A549 (cell line): ENCODE measurements at regions not wholly inside any gene's neighbourhood (a gene's known extent, or its start where the extent isn't known, plus 50 kb on each side); places are given as distances from the start of the nearest gene placed in this dataset.

Experiments used
- ATAC-seq, 2 experiments: fragments of 200-7000 bp in 1 of 2; fragments of >200 bp in 1 of 2; cut with Nextera tagmentation in 1 of 2; cut with Tn5 transposase in 1 of 2; 3 replicates each; pipeline versions ENCODE4 v1.8.0 to v1.9.1; 2018 to 2020; ENCODE audit warnings: mild to moderate bottlenecking in 1 of 2, moderate library complexity in 1 of 2
- CTCF ChIA-PET: fragments of 300-600 bp; sonication (Branson Sonifier 250); formaldehyde crosslinking; extraction: SDS; loops from one replicate; lab custom pipeline; 2021; ENCODE audit warnings: antibody characterized with exemption, inconsistent platforms; lab: Yijun Ruan, JAX
- POLR2A ChIA-PET: fragments of 350-600 bp; formaldehyde crosslinking; extraction: SDS; loops from one replicate; lab custom pipeline; 2021; ENCODE audit warnings: antibody characterized with exemption, inconsistent platforms; lab: Yijun Ruan, JAX
- DNase-seq, 2 experiments: peaks; one replicate each; pipeline versions ENCODE4 v3.0.0 to v3.0.0-alpha.2; 2011 to 2016; ENCODE audit warnings: low read depth in 1 of 2, low spot score in 1 of 2
- FAIRE-seq: peaks from 2 replicates; lab custom pipeline; 2011; peaks lifted over from hg19 to GRCh38; lab: Jason Lieb, UNC
- H3K27ac ChIP-seq, 2 experiments: fragments of >200 bp; sonication (Bioruptor Twin); formaldehyde crosslinking; 3 replicates each; pipeline ENCODE4 v1.5.1; 2016 to 2017
- H3K4me1 ChIP-seq: fragments of >200 bp; sonication (Bioruptor Twin); formaldehyde crosslinking; 3 replicates; pipeline ENCODE4 v1.6.1; 2016
- H3K4me2 ChIP-seq: fragments of >200 bp; sonication (Bioruptor Twin); formaldehyde crosslinking; 3 replicates; pipeline ENCODE4 v1.6.1; 2016
- H3K4me3 ChIP-seq: fragments of >200 bp; sonication (Bioruptor Twin); formaldehyde crosslinking; 3 replicates; pipeline ENCODE4 v1.5.1; 2016
- H3K9me3 ChIP-seq: fragments of >200 bp; sonication (Bioruptor Twin); formaldehyde crosslinking; 3 replicates; pipeline ENCODE4 v1.6.1; 2016
- CBX2 ChIP-seq: fragments of 200-600 bp; sonication (generic); IDR thresholded peaks from 2 replicates; pipeline ENCODE4 v1.6.1; 2016; ENCODE audit warnings: low read depth, mild to moderate bottlenecking, borderline replicate concordance
- CBX8 ChIP-seq: fragments of 200-600 bp; sonication (generic); IDR thresholded peaks from 2 replicates; pipeline ENCODE4 v1.6.1; 2016
- EP300 ChIP-seq, 2 experiments: fragments of >200 bp; sonication (Bioruptor Twin); formaldehyde crosslinking; IDR thresholded peaks; 2 replicates in 1 of 2; 3 replicates in 1 of 2; pipeline ENCODE4 v1.6.1; 2016 to 2017
- FOSL2 ChIP-seq, 2 experiments: fragments of 450-650 bp in 1 of 2; fragments of >200 bp in 1 of 2; sonication (Bioruptor Twin) in 1 of 2; formaldehyde crosslinking; IDR thresholded peaks; 2 replicates each; pipeline versions ENCODE4 v1.5.0 to v1.6.1; 2016 to 2020; ENCODE audit warnings: mild to moderate bottlenecking in 1 of 2, moderate library complexity in 1 of 2
- FOXS1 ChIP-seq: fragments of 250-450 bp; sonication (Bioruptor Pico); IDR thresholded peaks from 2 replicates; pipeline ENCODE4 v1.5.0; 2020; ENCODE audit warnings: mild to moderate bottlenecking, moderate library complexity
- GATA3 ChIP-seq: IDR thresholded peaks from 2 replicates; pipeline ENCODE4 v1.6.1; 2012; ENCODE audit warnings: borderline replicate concordance
- HDAC2 ChIP-seq: fragments of 200-600 bp; sonication (generic); IDR thresholded peaks from 2 replicates; pipeline ENCODE4 v1.6.1; 2016
- HES2 ChIP-seq: fragments of >200 bp; sonication (Bioruptor Twin); formaldehyde crosslinking; IDR thresholded peaks from 2 replicates; pipeline ENCODE4 v1.6.1; 2016
- HOXA7 ChIP-seq: fragments of 250-450 bp; sonication (Bioruptor Pico); IDR thresholded peaks from 2 replicates; pipeline ENCODE4 v1.5.0; 2020; ENCODE audit warnings: mild to moderate bottlenecking, moderate library complexity
- KDM5A ChIP-seq: fragments of 200-600 bp; sonication (generic); IDR thresholded peaks from 2 replicates; pipeline ENCODE4 v1.6.1; 2016; ENCODE audit warnings: antibody characterized with exemption, mild to moderate bottlenecking
- MAFK ChIP-seq: fragments of 450-650 bp; IDR thresholded peaks from 2 replicates; pipeline ENCODE4 v1.6.1; 2014; ENCODE audit not compliant: partially characterized antibody
- MAX ChIP-seq: IDR thresholded peaks from 2 replicates; pipeline ENCODE4 v1.6.1; 2012
- MAZ ChIP-seq: fragments of 150-350 bp; IDR thresholded peaks from 2 replicates; pipeline ENCODE4 v1.6.1; 2014; ENCODE audit warnings: antibody characterized with exemption, low read depth, low read length, borderline replicate concordance
- PHF8 ChIP-seq: fragments of 200-600 bp; sonication (generic); IDR thresholded peaks from 2 replicates; pipeline ENCODE4 v1.6.1; 2016; ENCODE audit warnings: low read depth, mild to moderate bottlenecking, antibody characterized with exemption, moderate library complexity, borderline replicate concordance
- POLR2AphosphoS2 ChIP-seq: conservative IDR thresholded peaks from 2 replicates; pipeline ENCODE4 v1.6.1; 2012; ENCODE audit warnings: low read length, improper control_type of control experiment, inconsistent platforms
- RARB ChIP-seq: fragments of 250-450 bp; sonication (Bioruptor Pico); IDR thresholded peaks from 2 replicates; pipeline ENCODE4 v1.8.0; 2021; ENCODE audit warnings: mild to moderate bottlenecking, moderate library complexity
- TP53 ChIP-seq: fragments of 250-450 bp; sonication (Bioruptor Pico); IDR thresholded peaks from 2 replicates; pipeline ENCODE4 v1.5.0; 2021; ENCODE audit warnings: mild to moderate bottlenecking, moderate library complexity
- USF2 ChIP-seq: fragments of 450-650 bp; IDR thresholded peaks from 2 replicates; pipeline ENCODE4 v1.6.1; 2014; ENCODE audit warnings: antibody characterized with exemption
- ZNF302 ChIP-seq: fragments of 250-450 bp; sonication (Bioruptor Pico); IDR thresholded peaks from 2 replicates; pipeline ENCODE4 v1.9.0; 2021; ENCODE audit warnings: inconsistent platforms, mild to moderate bottlenecking, moderate library complexity
- whole genome bisulfite sequencing: methylation state at CpG from one replicate; pipeline ENCODE4 v1.1.6; 2017; ENCODE audit errors: missing lambda C conversion rate; 5-methylcytosine and 5-hydroxymethylcytosine counted together
- TF ChIP-seq, protein P1 (sequence below): fragments of 150-350 bp; IDR thresholded peaks from 2 replicates; pipeline ENCODE4 v1.6.1; 2014; ENCODE audit warnings: low read depth, mild to moderate bottlenecking, low read length
- TF ChIP-seq, protein P2 (sequence below): fragments of 250-450 bp; sonication (Bioruptor Pico); IDR thresholded peaks from 2 replicates; pipeline ENCODE4 v1.5.0; 2021; ENCODE audit warnings: mild to moderate bottlenecking, moderate library complexity, borderline replicate concordance
- TF ChIP-seq, protein P3 (sequence below): fragments of 200-600 bp; sonication (generic); IDR thresholded peaks from 2 replicates; pipeline ENCODE4 v1.6.1; 2016; ENCODE audit warnings: antibody characterized with exemption, mild to moderate bottlenecking, moderate library complexity

GRCh38 chr13:53800011-53800410 is 771.4 kb downstream of the OLFM4 start (continued):
- TF ChIP-seq FOXS1 (no peak), POLR2AphosphoS2 (no peak)
- TF ChIP-seq, protein P1, sequence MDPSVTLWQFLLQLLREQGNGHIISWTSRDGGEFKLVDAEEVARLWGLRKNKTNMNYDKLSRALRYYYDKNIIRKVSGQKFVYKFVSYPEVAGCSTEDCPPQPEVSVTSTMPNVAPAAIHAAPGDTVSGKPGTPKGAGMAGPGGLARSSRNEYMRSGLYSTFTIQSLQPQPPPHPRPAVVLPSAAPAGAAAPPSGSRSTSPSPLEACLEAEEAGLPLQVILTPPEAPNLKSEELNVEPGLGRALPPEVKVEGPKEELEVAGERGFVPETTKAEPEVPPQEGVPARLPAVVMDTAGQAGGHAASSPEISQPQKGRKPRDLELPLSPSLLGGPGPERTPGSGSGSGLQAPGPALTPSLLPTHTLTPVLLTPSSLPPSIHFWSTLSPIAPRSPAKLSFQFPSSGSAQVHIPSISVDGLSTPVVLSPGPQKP = no peak

DNA sequence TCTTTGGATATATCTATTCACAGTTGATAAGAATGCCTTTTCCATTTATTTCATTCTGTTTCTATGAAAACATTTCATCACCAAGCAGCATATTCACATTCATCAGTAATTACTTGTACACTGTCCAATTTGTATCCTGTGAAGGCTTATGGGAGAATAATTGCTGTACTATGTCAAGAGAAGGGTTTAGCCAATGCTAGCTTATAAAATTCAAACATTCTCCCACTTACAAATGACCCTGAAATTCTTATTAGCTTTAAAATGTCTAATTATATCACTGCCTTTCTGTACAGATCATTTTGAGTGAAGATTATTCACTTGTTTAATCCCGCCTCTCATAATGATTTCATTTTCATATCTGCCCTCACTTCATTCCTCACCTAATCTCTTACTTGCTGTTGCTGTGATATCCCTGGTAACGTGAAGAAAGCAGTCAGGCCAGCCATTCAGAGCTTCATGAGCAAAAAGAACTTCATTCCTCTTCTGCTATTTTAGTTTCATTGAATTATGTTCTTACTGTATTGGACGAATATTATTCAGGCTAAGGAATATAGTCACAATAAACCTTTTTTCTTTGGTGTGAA is 778.7 kb downstream of the OLFM4 start:
- Histone ChIP-seq H3K4me3 (no peak overlapping the region), H3K4me2 (no peak overlapping the region), H3K4me1 (no peaks in the 10 kb centered on the region), H3K9me3 (no peaks in the 10 kb centered on the region), H3K27ac (no peak overlapping the region)
- 0% methylated on average over 3 of the region's 3 CpGs for WGBS
- DNase-seq = no peak
- FAIRE-seq = no peak
- POLR2A ChIA-PET = no interaction called here
- no peak for ATAC-seq
- CTCF ChIA-PET = interaction anchor here (0.7 kb wide), 1 partner anchor 21 kb away, joined by 4 read pairs; no protein-coding TSS in a partner anchor
- TF ChIP-seq HES2 = no peak
- TF ChIP-seq, protein P2, sequence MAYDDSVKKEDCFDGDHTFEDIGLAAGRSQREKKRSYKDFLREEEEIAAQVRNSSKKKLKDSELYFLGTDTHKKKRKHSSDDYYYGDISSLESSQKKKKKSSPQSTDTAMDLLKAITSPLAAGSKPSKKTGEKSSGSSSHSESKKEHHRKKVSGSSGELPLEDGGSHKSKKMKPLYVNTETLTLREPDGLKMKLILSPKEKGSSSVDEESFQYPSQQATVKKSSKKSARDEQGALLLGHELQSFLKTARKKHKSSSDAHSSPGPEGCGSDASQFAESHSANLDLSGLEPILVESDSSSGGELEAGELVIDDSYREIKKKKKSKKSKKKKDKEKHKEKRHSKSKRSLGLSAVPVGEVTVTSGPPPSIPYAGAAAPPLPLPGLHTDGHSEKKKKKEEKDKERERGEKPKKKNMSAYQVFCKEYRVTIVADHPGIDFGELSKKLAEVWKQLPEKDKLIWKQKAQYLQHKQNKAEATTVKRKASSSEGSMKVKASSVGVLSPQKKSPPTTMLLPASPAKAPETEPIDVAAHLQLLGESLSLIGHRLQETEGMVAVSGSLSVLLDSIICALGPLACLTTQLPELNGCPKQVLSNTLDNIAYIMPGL (CRISPR knock-in tag) = no peak
- no peak for TF ChIP-seq EP300 (IDR thresholded peaks at IDR 0.05)

DNA sequence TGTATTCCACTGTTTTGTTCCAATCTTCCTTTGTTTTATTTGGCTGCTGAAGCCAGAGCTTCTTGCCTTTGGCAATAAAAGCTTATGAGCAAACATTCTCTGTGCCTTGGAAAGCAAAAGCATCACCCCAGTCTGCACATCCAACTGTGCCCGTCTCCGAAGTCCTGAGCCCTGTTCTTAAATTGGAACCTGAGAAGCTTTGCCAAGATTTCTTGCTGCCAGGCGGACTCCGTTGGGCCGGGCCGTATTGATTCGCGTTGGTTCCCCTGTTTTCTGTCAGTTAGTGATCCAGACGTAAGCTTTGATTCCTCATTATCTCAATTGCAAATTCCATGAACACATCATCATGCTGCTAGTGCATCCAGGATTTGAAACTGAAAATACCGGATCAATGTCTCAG is 793.0 kb downstream of the OLFM4 start:
- no peak for FAIRE-seq
- 21% methylated on average over 10 of the region's 10 CpGs for WGBS

More for the DNA sequence above, 793.0 kb downstream of the OLFM4 start:
- no peak for ATAC-seq
- Histone ChIP-seq H3K4me2 (no peak overlapping the region), H3K27ac (no peak overlapping the region), H3K9me3 (no peaks in the 10 kb centered on the region), H3K4me3 (no peak overlapping the region), H3K4me1 (no peaks in the 10 kb centered on the region)
- ChIA-PET POLR2A (no interaction called here), CTCF (interaction anchor here (0.8 kb wide), 1 partner anchor 39 kb away, joined by 3 read pairs; no protein-coding TSS in a partner anchor)
- TF ChIP-seq CBX8 (no peak), USF2 (no peak), ZNF302 (no peak), MAX (no peak), MAZ (no peak), FOSL2 (IDR thresholded peaks at IDR 0.05) (no peak), FOSL2 (CRISPR knock-in tag; IDR thresholded peaks at IDR 0.05) (no peak), RARB (CRISPR knock-in tag) (no peak), KDM5A (no peak), FOXS1 (no peak), GATA3 (no peak), HDAC2 (no peak), TP53 (CRISPR knock-in tag) (no peak), HOXA7 (CRISPR knock-in tag) (no peak), CBX2 (no peak), MAFK (no peak), PHF8 (no peak)
- TF ChIP-seq, protein P1 = no peak
- TF ChIP-seq, protein P3, sequence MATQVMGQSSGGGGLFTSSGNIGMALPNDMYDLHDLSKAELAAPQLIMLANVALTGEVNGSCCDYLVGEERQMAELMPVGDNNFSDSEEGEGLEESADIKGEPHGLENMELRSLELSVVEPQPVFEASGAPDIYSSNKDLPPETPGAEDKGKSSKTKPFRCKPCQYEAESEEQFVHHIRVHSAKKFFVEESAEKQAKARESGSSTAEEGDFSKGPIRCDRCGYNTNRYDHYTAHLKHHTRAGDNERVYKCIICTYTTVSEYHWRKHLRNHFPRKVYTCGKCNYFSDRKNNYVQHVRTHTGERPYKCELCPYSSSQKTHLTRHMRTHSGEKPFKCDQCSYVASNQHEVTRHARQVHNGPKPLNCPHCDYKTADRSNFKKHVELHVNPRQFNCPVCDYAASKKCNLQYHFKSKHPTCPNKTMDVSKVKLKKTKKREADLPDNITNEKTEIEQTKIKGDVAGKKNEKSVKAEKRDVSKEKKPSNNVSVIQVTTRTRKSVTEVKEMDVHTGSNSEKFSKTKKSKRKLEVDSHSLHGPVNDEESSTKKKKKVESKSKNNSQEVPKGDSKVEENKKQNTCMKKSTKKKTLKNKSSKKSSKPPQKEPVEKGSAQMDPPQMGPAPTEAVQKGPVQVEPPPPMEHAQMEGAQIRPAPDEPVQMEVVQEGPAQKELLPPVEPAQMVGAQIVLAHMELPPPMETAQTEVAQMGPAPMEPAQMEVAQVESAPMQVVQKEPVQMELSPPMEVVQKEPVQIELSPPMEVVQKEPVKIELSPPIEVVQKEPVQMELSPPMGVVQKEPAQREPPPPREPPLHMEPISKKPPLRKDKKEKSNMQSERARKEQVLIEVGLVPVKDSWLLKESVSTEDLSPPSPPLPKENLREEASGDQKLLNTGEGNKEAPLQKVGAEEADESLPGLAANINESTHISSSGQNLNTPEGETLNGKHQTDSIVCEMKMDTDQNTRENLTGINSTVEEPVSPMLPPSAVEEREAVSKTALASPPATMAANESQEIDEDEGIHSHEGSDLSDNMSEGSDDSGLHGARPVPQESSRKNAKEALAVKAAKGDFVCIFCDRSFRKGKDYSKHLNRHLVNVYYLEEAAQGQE = no peak
- no peak for DNase-seq
